HG03521 (cell line): ENCODE measurements at regions not wholly inside any gene's neighbourhood (a gene's known extent, or its start where the extent isn't known, plus 50 kb on each side); places are given as distances from the start of the nearest gene placed in this dataset.

Experiments used
- ATAC-seq: cut with Tn5 transposase; IDR thresholded peaks from one replicate; pipeline ENCODE4 v1.9.1; 2021; ENCODE audit warnings: mild to moderate bottlenecking, moderate library complexity; ENCODE audit not compliant: unreplicated experiment

GRCh38 chr13:85408415-85408814 lies 390.8 kb downstream of the SLITRK6 start:
- no peak for ATAC-seq

- no peak for ATAC-seq
These were observed 392.8 kb downstream of the SLITRK6 start for GRCh38 chr13:85406269-85406975.

DNA sequence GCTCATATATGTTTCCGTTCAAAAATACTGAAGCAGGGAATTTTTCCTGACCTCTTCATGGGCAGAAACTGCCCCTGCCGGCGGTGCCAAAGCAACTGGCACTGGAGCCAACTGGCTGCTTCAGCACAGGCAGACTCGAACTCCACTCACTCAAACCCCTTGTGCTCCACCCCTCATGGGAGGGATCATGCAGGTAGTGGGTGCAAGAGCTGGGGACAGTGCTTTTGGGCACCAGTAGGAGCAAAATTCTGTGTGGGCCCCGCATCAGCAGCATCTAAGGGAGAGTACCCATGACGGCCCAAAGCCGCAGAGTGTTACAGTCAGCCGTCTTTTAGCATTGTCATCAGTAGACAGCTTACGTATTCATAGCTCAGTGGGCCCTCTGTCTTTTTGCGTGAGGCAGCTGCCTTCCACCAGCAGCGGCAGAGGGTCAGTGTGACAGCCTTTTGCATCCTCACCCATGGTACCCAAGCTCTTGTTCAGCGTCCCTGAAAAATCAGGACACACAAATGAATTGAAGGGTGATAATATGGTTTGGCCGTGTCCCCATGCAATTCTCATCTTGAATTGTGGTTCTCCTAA lies 393.8 kb downstream of the SLITRK6 start:
- ATAC-seq, result no peak

DNA sequence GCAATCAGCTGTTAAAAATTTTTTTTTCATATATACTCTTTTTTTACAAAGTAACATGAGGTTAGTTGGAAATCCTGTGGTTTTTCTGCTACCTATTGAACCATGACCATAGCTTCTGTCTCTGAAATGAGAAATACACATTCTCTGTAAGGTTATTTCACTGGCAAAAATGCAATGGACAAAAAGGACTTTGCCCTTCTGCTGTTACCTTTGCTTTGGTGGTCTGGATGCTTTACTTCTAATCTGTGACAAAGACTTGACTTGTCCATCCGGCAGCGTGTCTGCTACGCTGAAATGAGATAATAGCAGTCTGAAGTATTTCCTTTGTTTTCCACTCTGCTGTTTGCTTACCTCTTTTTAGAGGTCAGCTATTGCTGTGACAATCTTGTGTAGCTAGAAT lies 412.8 kb downstream of the SLITRK6 start:
- no peak for ATAC-seq

DNA sequence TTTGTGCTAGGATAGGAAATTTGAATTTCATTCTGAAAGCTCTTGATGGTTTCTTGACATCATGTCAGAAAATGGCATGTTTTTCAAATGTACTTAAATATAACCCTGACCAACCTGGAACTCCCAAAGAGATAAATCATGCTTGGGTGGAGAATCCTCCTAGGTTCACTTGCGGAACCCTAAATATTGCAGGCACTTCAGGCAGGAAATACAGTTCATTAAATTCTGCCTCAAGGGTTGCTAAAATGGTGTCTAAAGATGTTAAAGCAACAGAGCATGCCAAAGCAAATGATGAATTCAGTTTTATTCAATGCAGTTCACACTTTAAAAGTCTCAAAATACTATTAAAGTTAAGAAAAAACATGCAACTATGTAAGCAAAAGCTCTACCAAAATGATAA lies 415.9 kb downstream of the SLITRK6 start:
- no peak for ATAC-seq

- ATAC-seq, result no peak
These were observed 418.1 kb downstream of the SLITRK6 start for GRCh38 chr13:85381082-85381481.

GRCh38 chr13:85379991-85380390 lies 419.2 kb downstream of the SLITRK6 start:
- no peak for ATAC-seq

GRCh38 chr13:85379433-85379832 lies 419.8 kb downstream of the SLITRK6 start:
- no peak for ATAC-seq

- ATAC-seq, result no peak
These were observed 421.4 kb downstream of the SLITRK6 start for GRCh38 chr13:85377783-85378182.

DNA sequence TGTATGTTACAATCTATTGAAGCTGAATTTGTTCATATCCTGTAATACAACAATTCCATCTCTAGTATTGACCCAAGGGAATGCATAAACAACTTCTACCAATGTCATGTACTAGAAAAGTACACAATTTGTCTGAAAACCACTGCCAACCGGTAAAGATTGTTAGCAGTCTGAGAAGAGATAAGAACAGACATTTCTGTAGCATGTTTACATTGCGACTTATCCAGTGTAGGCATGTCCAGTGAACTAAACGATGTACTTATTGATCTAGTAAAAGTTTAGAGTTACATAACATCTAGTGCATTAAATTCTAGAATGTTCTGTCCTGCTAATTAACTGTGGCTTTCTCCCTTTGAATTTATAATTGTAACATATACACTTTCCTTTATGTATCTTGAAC lies 425.9 kb downstream of the SLITRK6 start:
- ATAC-seq, result no peak

DNA sequence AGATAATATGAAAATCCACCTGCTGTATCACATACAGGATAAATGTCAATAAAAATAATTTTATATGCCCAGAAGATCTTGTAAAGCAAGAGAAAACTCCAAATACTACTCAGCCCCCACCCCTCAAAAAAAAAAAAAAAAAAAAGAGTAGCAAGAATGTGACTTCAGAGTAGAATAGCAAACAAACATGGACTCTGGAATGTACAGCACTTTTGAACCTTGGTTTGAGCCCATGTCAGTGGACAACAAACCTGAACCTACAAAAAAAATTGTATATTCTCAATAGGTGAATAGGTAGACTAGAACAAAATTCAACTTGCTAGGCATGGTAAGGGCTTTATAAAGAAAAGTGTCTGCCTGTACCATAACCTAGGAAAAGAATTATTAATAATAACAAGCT lies 428.0 kb downstream of the SLITRK6 start:
- no peak for ATAC-seq

DNA sequence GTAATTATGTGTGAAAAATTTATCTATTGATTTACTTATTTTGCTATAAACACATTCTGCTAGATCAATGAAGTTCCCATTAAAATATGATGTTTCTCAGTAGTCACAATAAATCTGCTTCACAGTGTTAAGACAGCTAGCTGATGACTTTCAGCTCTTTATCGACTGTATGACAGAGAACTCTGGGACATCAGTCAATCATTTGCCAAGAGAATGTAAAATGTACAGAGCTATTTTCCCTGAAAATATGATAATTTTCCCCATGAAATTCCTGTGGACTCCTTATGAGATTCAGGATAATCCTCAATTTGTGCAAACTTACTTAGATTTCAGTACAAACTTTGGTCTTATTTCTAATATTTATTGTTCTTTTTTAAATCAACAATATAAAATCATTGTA lies 430.5 kb downstream of the SLITRK6 start:
- no peak for ATAC-seq

GRCh38 chr13:85367887-85368286 lies 431.3 kb downstream of the SLITRK6 start:
- no peak for ATAC-seq

- ATAC-seq, result no peak
These were observed 432.3 kb downstream of the SLITRK6 start for GRCh38 chr13:85366759-85367417.

DNA sequence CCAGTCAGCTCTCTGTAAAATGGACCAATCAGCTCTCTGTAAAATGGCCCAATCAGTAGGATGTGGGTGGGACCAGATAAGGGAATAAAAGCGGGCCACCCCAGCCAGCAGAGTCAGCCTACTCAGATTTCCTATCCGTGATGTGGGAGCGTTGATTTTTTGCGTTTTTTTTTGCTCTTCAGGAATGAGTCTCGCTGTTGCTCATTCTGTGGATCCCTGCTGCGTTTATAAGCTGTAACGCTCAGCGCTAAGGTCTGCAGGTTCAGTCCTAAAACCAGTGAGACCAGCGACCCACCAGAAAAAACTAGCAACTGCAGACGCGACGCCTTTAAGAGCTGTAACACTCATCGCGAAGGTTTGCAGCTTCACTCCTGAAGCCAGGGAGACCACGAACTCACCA lies 435.7 kb downstream of the SLITRK6 start:
- no peak for ATAC-seq

DNA sequence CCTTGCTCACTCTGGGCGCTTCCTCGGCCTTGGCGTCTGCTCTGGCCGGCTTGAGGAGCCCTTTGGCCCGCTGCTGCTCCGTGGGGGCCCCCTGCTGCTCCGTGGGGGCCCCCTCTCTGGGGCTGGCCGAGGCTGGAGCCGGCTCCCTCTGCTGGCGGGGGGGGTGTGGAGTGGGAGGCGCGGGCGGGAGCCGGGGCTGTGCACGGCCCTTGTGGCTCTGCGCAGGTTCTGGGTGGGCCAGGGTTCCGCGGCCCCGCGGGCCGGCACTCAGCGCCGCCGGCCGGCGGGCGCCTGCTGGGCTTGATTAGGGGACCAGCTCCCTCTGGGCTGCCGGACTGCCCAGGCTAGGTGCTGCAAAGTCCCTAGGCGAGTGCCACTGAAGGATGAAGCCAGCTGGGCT lies 436.2 kb downstream of the SLITRK6 start:
- no peak for ATAC-seq

DNA sequence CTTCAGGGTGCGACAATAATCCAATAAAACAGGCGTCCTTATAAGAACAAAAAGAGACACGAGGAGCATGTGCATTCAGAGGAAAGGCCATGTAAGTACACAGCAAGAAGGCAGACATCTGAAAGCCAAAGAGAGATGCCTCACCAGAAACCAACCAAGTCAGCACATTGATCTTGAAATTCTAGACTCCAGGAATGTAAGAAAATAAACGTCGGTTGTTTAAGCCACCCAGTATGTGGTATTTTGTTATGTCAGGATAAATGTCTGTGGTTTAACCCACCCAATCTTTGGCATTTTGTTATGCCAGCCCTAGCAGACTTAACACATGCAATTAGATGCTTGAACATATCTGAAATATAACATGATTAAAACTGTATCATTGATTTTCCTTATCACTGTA lies 452.0 kb downstream of the SLITRK6 start:
- no peak for ATAC-seq

DNA sequence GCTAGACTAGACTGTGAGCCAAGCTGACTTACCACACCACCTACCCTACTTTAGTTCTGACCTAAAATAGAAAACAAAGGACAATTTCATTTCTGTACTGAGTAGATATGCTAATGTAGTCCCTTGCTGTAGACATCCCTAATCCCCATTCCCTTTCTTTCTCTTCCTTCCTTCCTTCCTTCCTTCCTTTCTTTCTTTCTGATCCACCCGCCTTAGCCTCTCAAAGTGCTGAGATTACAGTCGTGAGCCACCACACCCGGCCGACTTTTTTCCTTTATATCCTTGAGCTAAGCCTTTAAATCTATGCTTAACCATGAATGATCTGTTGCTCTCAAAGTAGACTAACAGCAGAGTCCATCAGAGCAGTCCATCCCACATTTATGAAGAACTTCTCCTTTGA lies 465.0 kb downstream of the SLITRK6 start:
- no peak for ATAC-seq

DNA sequence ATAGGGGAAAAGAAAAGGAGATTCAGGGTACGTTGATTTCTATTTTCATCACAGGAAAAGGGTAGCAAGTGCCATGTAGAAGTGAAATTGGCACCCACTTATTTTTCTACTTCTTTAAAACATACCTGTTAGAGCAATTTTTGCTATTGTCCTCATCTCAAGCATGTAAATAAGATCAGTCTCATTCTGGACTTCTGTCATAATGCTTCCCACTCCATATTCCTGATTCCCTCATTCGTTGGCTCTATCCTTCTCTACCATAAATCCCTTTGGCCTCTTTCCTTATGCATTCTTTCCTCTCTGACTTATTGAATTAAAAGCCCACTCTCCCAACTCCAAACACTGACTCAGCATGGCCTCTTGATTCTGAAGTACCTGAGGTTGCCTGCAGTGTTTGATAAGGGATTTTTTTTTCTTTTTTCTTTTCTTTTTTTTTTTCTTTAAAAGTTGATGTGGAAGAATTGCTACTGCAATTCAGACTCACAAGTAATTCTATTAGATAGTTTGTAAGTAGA lies 465.7 kb downstream of the SLITRK6 start:
- ATAC-seq, result no peak

- no peak for ATAC-seq
These were observed 466.6 kb downstream of the SLITRK6 start for GRCh38 chr13:85332615-85333014.

- no peak for ATAC-seq
These were observed 477.5 kb downstream of the SLITRK6 start for GRCh38 chr13:85321734-85322133.

- no peak for ATAC-seq
These were observed 481.4 kb downstream of the SLITRK6 start for GRCh38 chr13:85317781-85318180.
